ENCODE measurements at regions not wholly inside any gene's neighbourhood (a gene's known extent, or its start where the extent isn't known, plus 50 kb on each side); places are given as distances from the start of the nearest gene placed in this dataset.

GRCh38 chr18:37665346-37665745 lies 99.7 kb upstream of the CELF4 start:
- TF ChIP-seq SIN3A (IDR thresholded peaks at IDR 0.05; ENCODE audit: borderline replicate concordance, insufficient read depth, low read length): no peak
- no peak for TF ChIP-seq POLR2AphosphoS5 (IDR thresholded peaks at IDR 0.05; ENCODE audit: low read depth, low read length)

Data from PFSK-1 (cell line).